Heart right ventricle (tissue), 16 donors: ENCODE measurements at regions not wholly inside any gene's neighbourhood (a gene's known extent, or its start where the extent isn't known, plus 50 kb on each side); places are given as distances from the start of the nearest gene placed in this dataset.

Experiments used
- ATAC-seq, 8 donors: fragments of 200-7000 bp; cut with Tn5 transposase; one replicate each; pipeline ENCODE4 v1.9.1; 2020; ENCODE audit warnings: mild to moderate bottlenecking in 8 of 8, moderate library complexity in 8 of 8, moderate number of reproducible peaks in 1 of 8
- DNase-seq, 2 donors: peaks; one replicate each; pipeline ENCODE4 v3.0.0-alpha.2; 2020
- H3K27ac ChIP-seq, 10 donors: fragments of 200-600 bp; sonication (generic) in 2 of 10; one replicate each; pipeline versions ENCODE4 v1.5.0 to v1.8.0; 2020 to 2022; ENCODE audit warnings: mild to moderate bottlenecking in 3 of 10
- H3K27me3 ChIP-seq, 7 donors: fragments of 200-600 bp; one replicate each; pipeline ENCODE4 v1.8.0; 2021 to 2022; ENCODE audit warnings: mild to moderate bottlenecking in 2 of 7
- H3K36me3 ChIP-seq, 9 donors: fragments of 200-600 bp; sonication (generic) in 1 of 9; one replicate each; pipeline versions ENCODE4 v1.5.0 to v1.8.0; 2020 to 2022; ENCODE audit warnings: mild to moderate bottlenecking in 2 of 9
- H3K4me1 ChIP-seq, 9 donors: fragments of 200-600 bp; sonication (generic) in 1 of 9; one replicate each; pipeline versions ENCODE4 v1.5.0 to v1.8.0; 2020 to 2022; ENCODE audit warnings: mild to moderate bottlenecking in 4 of 9
- H3K4me3 ChIP-seq, 10 donors: fragments of 200-600 bp; sonication (generic) in 2 of 10; one replicate each; pipeline versions ENCODE4 v1.5.0 to v1.8.0; 2020 to 2022; ENCODE audit warnings: mild to moderate bottlenecking in 7 of 10, moderate library complexity in 2 of 10
- H3K9me3 ChIP-seq, 11 donors: fragments of 200-600 bp in 10 of 11; sonication (generic) in 2 of 11; one replicate each; pipeline versions ENCODE4 v1.5.0 to v1.8.0; 2013 to 2022; ENCODE audit warnings: mild to moderate bottlenecking in 2 of 11, control low read depth in 1 of 11, moderate library complexity in 1 of 11
- CTCF ChIP-seq, 9 donors: fragments of 200-600 bp; sonication (generic) in 2 of 9; IDR thresholded peaks; one replicate each; pipeline versions ENCODE4 v1.5.0 to v1.8.0; 2021 to 2022; ENCODE audit warnings: antibody characterized with exemption in 9 of 9, mild to moderate bottlenecking in 5 of 9, moderate library complexity in 1 of 9
- WGBS, 2 donors: extraction: QIAGEN DNeasy Blood & Tissue Kit; methylation state at CpG; one replicate each; pipeline ENCODE4 v1.1.7; 2013; ENCODE audit warnings: inconsistent platforms in 1 of 2; 5-methylcytosine and 5-hydroxymethylcytosine counted together
- intact Hi-C, 10 donors: fragments of 100-400 bp; cut with DNase I; formaldehyde crosslinking; loops; one replicate each; pipeline versions ENCODE4 v1.11.1 to v1.14.2; 2022
- donor health status: Arrhythmogenic right ventricular cardiomyopathy.
- donor health status: ischemic (EF 13 %, LVEDD 7.1; RV severe dilation, severe dysfunction).
- donor health status: healthy with polysubstance abuse.
- donor health status: DM: no; HTN: yes; CAD: no.
- donor health status: DM: no; HTN: no; CAD: no.
- donor health status: ischemic (EF 25% LVEDD 6.9; RV normal size, moderate dysfunction).
- donor health status: ischemic (EF 25% LVEDD 5.7; RV mildly dilated, moderate dysfunction).
- donor health status: healthy.
- donor health status: DM: yes; HTN: yes; CAD: no.
- donor health status: Ischemic cardiomyopathy.
- donor health status: ischemic (EF 35%, LVEDD 5.7; RV mildly dilated, moderate dysfunction).
- donor health status: nonischemic (EF 11% LVEDD 7.7; RV severe dilation, severe dysfunction).
- donor health status: DM: yes; HTN: yes; CAD: no.
- donor health status: PGD.
- donor health status: ischemic (EF 29% LVEDD 5.4; RV normal size, mild dysfunction).
- donor health status: nonischemic (EF 23%, LVEDD 6.1; RV moderate dilation, normal function).

GRCh38 chr6:169886631-169887227 lies 135.3 kb downstream of the ERMARD start:
- Histone ChIP-seq H3K36me3 (no peaks in the 10 kb centered on the region), H3K4me3 (no peak overlapping the region), H3K9me3 (peaks cover 0 to 4% (median 0%) of the 10 kb centered on the region in 11 donors), H3K27me3 (peaks cover 0 to 29% (median 5%) of the 10 kb centered on the region in 7 donors), H3K4me1 (no peaks in the 10 kb centered on the region), H3K27ac (no peak overlapping the region)
- no peak for DNase-seq
- no peak for TF ChIP-seq CTCF (IDR thresholded peaks at IDR 0.05)
- no peak for ATAC-seq
- intact Hi-C loops, result no loop called here
- 85 to 88% methylated on average over 15 of the region's 15 CpGs for WGBS, 2 donors

GRCh38 chr6:169885831-169886230 lies 134.4 kb downstream of the ERMARD start:
- intact Hi-C loops, result no loop called here
- H3K36me3 ChIP-seq, result no peaks in the 10 kb centered on the region
- peaks cover 0 to 4% (median 0%) of the 10 kb centered on the region in 11 donors for H3K9me3 ChIP-seq
- DNase-seq (no peak), ATAC-seq (no peak)
- TF ChIP-seq CTCF (IDR thresholded peaks at IDR 0.05), result no peak
- 85 to 93% methylated on average over 4 of the region's 4 CpGs for whole genome bisulfite sequencing, 2 donors
- peaks cover 0 to 32% (median 5%) of the 10 kb centered on the region in 7 donors for H3K27me3 ChIP-seq
- no peak overlapping the region for H3K27ac ChIP-seq
- no peaks in the 10 kb centered on the region for H3K4me1 ChIP-seq
- no peak overlapping the region for H3K4me3 ChIP-seq

- no peak for ATAC-seq
- no peak overlapping the region for H3K4me3 ChIP-seq
- no peaks in the 10 kb centered on the region for H3K4me1 ChIP-seq
- intact Hi-C loops, result no loop called here
- no peak for DNase-seq
- no peak for TF ChIP-seq CTCF (IDR thresholded peaks at IDR 0.05)
- H3K27me3 ChIP-seq, result peaks cover 0 to 33% (median 5%) of the 10 kb centered on the region in 7 donors
- H3K9me3 ChIP-seq, result peaks cover 0 to 4% (median 0%) of the 10 kb centered on the region in 11 donors
- no peak overlapping the region for H3K27ac ChIP-seq
- H3K36me3 ChIP-seq, result no peaks in the 10 kb centered on the region
These were observed 133.7 kb downstream of the ERMARD start for GRCh38 chr6:169885131-169885530.

- no peak overlapping the region for H3K27ac ChIP-seq
- H3K27me3 ChIP-seq, result peaks cover 0 to 25% (median 2%) of the 10 kb centered on the region in 7 donors
- TF ChIP-seq CTCF (IDR thresholded peaks at IDR 0.05), result no peak
- H3K36me3 ChIP-seq, result no peaks in the 10 kb centered on the region
- intact Hi-C loops, result no loop called here
- peaks cover 0 to 4% (median 0%) of the 10 kb centered on the region in 11 donors for H3K9me3 ChIP-seq
- no peak for DNase-seq
- no peak for ATAC-seq
- H3K4me1 ChIP-seq, result no peaks in the 10 kb centered on the region
- H3K4me3 ChIP-seq, result no peak overlapping the region
- 86 to 91% methylated on average over 6 of the region's 6 CpGs for WGBS, 2 donors
These were observed 132.7 kb downstream of the ERMARD start for GRCh38 chr6:169884158-169884557.
